ENCODE measurements at regions not wholly inside any gene's neighbourhood (a gene's known extent, or its start where the extent isn't known, plus 50 kb on each side); places are given as distances from the start of the nearest gene placed in this dataset.
"Not testable (repeated sequence)": the region's sequence is repeated elsewhere in the genome, so short reads cannot be mapped to it uniquely, and the experiment has no call there.

DNA sequence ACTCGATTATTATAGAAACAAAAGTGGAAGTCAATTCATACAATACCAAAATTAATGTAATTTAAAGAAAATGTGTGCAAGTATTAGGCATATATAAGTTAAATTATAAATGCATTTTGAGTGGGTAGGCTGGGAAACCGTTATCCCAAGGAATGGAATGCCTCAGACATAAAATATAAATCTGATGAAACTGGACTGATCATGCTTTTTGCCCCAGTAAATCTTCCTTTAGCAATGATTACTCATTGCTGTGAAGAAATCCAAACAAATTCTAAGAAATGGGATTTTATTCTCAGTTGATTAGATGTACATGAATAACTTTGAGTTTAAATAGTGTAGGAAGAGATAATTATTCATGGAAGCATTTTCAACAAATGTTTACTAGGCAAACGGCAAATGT lies 185.5 kb upstream of the KCNMB2 start:
- no peak for DNase-seq

DNA sequence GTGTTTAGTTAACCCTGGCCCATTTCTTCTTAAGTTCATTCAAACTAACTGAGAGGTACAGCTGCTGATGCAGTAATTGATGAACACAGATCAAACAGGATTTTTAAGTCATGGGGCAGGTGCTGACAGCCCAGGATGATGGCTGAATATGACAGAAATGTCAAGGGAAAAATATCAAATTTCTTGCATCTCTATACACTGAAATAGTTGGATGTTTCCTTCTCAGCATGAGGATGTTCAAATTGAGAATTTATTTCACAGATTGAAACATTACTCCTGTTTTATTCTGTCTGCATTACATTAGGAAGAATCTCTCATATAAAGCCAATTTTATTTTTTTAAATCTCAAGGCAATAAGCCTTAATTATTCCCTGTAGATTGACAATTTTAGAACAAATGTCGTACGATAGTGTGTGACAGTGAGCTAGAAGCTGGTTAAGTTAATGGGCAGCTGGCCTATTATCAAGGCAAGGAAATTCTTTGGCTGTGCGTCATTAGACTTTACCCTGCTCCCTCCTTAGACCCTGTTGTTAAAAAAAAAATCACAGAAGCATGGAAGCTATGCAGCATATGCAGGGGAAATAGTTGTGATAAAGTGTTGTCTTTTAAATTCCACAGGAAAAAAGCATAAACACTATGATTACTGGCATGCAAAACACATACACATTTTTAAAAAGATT lies 183.8 kb upstream of the KCNMB2 start:
- no peak for DNase-seq

- no peak for DNase-seq
These were observed 183.1 kb upstream of the KCNMB2 start for GRCh38 chr3:178353006-178353694.

GRCh38 chr3:178359728-178360127 lies 176.5 kb upstream of the KCNMB2 start:
- no peak for DNase-seq

GRCh38 chr3:178363048-178363447 lies 173.2 kb upstream of the KCNMB2 start:
- DNase-seq, result not testable (repeated sequence)

GRCh38 chr3:178367817-178368617 lies 168.2 kb upstream of the KCNMB2 start:
- DNase-seq, result no peak

DNA sequence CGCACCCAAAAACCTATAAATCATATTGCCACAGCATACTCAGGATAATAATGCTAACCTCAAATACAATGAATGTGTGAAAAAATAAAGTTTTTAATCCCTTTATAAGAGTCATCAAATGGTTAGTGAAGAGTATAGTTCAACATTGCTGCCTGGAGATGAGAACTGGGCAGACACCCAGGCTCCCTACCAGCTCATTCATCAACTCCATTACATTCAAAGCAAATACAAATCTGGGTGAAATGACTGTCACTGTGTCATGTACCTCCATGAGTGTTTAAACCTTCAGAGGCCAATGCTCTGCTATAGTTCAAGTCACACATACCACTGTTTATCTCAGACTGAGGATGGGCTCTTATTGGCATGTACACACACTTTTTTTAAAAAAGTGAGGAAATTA lies 167.2 kb upstream of the KCNMB2 start:
- DNase-seq, result no peak

- DNase-seq, result peak in 1 of 2 experiments; percentile 14
These were observed 166.4 kb upstream of the KCNMB2 start for GRCh38 chr3:178369811-178370210.

DNA sequence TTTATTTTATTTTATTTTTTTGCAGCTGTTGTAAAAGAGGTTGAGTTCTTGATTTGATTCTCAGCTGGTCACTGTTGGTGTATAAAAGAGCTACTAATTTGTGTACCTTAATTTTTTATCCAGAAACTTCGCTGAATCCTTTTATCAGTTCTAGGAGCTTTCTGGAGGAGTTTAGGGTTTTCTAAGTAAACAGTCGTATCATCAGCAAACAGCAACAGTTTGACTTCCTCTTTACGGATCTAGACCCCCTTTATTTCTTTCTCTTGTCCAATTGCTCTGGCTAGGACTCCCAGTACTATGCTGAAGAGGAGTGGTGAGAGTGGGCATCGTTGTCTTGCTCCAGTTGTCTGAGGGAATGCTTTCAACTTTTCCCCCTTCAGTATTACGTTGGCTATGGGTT lies 165.8 kb upstream of the KCNMB2 start:
- no peak for DNase-seq

- no peak for DNase-seq
These were observed 154.7 kb upstream of the KCNMB2 start for GRCh38 chr3:178381555-178381954.

- DNase-seq, result no peak
These were observed 154.2 kb upstream of the KCNMB2 start for GRCh38 chr3:178381971-178382448.

GRCh38 chr3:178382449-178383061 lies 153.7 kb upstream of the KCNMB2 start:
- DNase-seq, result no peak

DNA sequence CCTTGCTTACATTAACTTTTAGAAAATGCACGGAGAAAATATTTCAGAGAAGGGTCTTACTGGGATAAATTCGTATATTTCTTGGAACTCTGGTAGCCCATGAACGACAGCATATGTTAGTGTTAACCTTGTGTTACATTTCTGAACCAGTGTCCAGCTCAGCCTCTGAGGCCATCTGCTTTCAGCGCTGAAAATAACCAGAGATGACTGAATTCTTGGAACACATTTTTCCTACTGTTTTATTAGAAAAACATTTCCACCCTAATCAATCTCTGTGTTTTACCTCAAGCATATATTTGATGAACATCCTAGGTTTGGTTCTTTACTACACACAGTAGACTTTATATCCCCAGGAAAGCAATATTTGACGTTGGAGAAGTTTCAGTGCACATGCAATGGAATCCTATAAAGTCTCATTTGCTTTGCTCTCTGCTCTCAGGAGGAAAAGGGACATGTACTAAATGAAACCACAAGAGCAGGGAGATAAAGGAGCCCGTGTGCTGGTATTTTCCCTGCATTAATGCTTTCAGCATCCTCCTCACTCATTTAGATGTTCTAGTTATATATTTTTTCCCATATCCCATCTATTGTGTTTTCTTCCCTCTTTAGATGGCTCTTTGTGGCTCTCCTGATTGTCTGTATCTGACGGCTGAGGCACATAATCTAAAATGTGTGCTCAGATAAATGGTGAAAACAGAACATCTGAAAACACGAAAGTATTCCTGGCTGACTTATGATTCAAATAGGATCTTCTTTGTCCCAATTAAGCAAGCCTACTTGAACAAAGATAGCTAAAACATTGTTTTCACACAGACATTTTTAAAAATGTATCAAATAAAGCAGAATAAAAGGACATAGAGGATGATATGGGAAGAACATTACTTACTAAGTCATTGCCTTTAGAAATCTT lies 151.7 kb upstream of the KCNMB2 start:
- peak in 1 of 2 experiments; percentile 20 for DNase-seq

- peak; percentile 41 to 62 for DNase-seq
These were observed 150.8 kb upstream of the KCNMB2 start for GRCh38 chr3:178385280-178385952.

- no peak for DNase-seq
These were observed 149.8 kb upstream of the KCNMB2 start for GRCh38 chr3:178386401-178386800.

GRCh38 chr3:178386880-178387279 lies 149.4 kb upstream of the KCNMB2 start:
- DNase-seq, result peak; percentile 71 to 86

GRCh38 chr3:178388473-178388872 lies 147.8 kb upstream of the KCNMB2 start:
- no peak for DNase-seq

- no peak for DNase-seq
These were observed 147.0 kb upstream of the KCNMB2 start for GRCh38 chr3:178389258-178389657.

- DNase-seq, result no peak
These were observed 143.7 kb upstream of the KCNMB2 start for GRCh38 chr3:178392511-178392926.

DNA sequence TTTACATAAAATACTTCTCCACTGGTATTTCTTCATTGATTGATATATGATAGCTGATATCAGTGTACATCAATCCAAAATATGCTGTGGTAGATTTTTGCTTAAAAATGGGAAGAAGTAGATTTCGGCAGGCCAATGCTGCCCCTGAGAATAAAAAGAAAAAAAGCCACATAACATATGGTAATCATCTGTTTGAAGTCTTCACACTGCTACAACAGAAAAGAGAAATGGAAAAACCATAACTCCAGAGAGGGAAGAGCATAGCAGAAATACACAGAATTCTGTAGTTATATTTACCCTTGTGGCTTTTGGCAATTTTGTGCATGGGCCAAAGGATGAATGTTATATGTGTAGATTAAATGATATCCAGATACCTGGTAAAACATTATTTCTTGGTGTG lies 143.1 kb upstream of the KCNMB2 start:
- no peak for DNase-seq

- no peak for DNase-seq
These were observed 142.4 kb upstream of the KCNMB2 start for GRCh38 chr3:178393824-178394223.
